MCF 10A (cell line): ENCODE measurements at regions not wholly inside any gene's neighbourhood (a gene's known extent, or its start where the extent isn't known, plus 50 kb on each side); places are given as distances from the start of the nearest gene placed in this dataset.

Experiments
- BruUV-seq: library from RNA; stranded (reverse); fragments of 400-500 nt; replicated peaks from 2 replicates; lab custom pipeline; 2021; lab: Mats Ljungman, UMichigan
- CTCF ChIA-PET: fragments of 300-600 bp; sonication (Branson Sonifier 250); formaldehyde crosslinking; extraction: SDS; loops from one replicate; lab custom pipeline; 2021; ENCODE audit warnings: antibody characterized with exemption, inconsistent platforms; lab: Yijun Ruan, JAX
- POLR2A ChIA-PET: fragments of 300-600, 350-650 bp; sonication (Branson Sonifier 250); formaldehyde crosslinking; extraction: SDS; loops from one replicate; lab custom pipeline; 2020; ENCODE audit warnings: antibody characterized with exemption, inconsistent platforms; lab: Yijun Ruan, JAX
- DNase-seq: peaks from one replicate; pipeline ENCODE4 v3.0.0-alpha.2; 2018; ENCODE audit not compliant: unreplicated experiment
- H3K27ac Mint-ChIP-seq: one replicate; pipeline ENCODE4 v1.8.0; 2022; ENCODE audit warnings: mild to moderate bottlenecking, low read depth, mixed read lengths; ENCODE audit not compliant: unreplicated experiment
- H3K27me3 Mint-ChIP-seq: one replicate; pipeline ENCODE4 v1.8.0; 2022; ENCODE audit warnings: mixed read lengths; ENCODE audit not compliant: insufficient read depth, unreplicated experiment
- H3K36me3 Mint-ChIP-seq: one replicate; pipeline ENCODE4 v1.8.0; 2022; ENCODE audit warnings: mild to moderate bottlenecking, moderate library complexity, mixed read lengths; ENCODE audit not compliant: insufficient read depth, unreplicated experiment
- H3K4me1 Mint-ChIP-seq: one replicate; pipeline ENCODE4 v1.8.0; 2022; ENCODE audit warnings: mixed read lengths; ENCODE audit not compliant: insufficient read depth, unreplicated experiment
- H3K4me3 Mint-ChIP-seq: one replicate; pipeline ENCODE4 v1.8.0; 2022; ENCODE audit warnings: mild to moderate bottlenecking, moderate library complexity, mixed read lengths; ENCODE audit not compliant: unreplicated experiment
- H3K9me3 Mint-ChIP-seq: one replicate; pipeline ENCODE4 v1.8.0; 2022; ENCODE audit warnings: mixed read lengths; ENCODE audit not compliant: unreplicated experiment
- intact Hi-C: fragments of 100-400 bp; cut with micrococcal nuclease; formaldehyde crosslinking; loops from 2 replicates; pipeline ENCODE4 v1.14.1; 2022
- TF ChIP-seq, protein P1 (sequence below): fragments of 200-600 bp; IDR thresholded peaks from one replicate; pipeline ENCODE4 v1.8.0; 2022; ENCODE audit warnings: antibody characterized with exemption, mild to moderate bottlenecking; ENCODE audit not compliant: unreplicated experiment

DNA sequence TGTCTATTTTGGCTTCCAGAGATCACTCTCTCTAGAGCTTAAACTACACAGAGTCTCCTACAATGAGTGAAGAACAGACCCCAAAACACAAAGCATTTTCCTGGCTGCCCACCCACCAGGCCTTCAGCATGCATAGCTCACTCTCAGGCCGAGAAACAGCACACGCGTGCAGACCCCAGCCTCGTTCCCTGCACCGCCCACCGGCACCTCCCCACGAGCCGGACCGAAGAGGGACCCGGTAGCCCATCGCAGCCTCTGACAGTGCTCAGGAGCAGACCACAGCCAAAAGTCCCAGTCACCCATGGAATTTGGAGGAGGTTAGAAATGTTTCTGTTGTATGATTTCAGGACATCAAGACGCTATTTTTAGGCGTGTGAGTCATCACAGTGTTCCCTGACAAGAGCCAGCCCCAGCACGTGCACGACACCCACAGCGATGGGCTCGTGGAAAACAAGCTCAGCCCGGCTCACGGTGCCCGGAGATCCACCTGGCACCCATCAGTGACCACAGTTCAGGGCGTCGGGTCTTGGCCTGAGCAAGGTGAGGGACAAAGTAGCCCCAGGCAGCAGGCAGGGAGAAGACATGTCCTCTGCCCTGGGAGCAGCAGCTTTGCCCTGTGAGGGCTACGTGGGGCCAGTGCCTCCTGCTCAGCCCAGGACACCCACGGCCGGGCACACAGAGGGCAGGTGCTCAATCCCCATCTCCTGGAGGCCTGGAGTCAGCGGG, 50.1 kb upstream of the SPACA7 start:
- intact Hi-C loops: no loop called here
- ChIA-PET POLR2A (interaction anchor here (0.6 kb wide), 1 partner anchor 835 kb away, joined by 3 read pairs; no protein-coding TSS in a partner anchor), CTCF (interaction anchor here (0.6 kb wide), 1 partner anchor 867 kb away, joined by 4 read pairs; no protein-coding TSS in a partner anchor)
- Mint-ChIP-seq H3K4me3 (no peak overlapping the region), H3K36me3 (no peaks in the 10 kb centered on the region), H3K27me3 (no peaks in the 10 kb centered on the region), H3K27ac (no peak overlapping the region), H3K9me3 (peaks cover 29% of the 10 kb centered on the region), H3K4me1 (no peaks in the 10 kb centered on the region)
- BruUV-seq: no TSS peak
- TF ChIP-seq, protein P1, sequence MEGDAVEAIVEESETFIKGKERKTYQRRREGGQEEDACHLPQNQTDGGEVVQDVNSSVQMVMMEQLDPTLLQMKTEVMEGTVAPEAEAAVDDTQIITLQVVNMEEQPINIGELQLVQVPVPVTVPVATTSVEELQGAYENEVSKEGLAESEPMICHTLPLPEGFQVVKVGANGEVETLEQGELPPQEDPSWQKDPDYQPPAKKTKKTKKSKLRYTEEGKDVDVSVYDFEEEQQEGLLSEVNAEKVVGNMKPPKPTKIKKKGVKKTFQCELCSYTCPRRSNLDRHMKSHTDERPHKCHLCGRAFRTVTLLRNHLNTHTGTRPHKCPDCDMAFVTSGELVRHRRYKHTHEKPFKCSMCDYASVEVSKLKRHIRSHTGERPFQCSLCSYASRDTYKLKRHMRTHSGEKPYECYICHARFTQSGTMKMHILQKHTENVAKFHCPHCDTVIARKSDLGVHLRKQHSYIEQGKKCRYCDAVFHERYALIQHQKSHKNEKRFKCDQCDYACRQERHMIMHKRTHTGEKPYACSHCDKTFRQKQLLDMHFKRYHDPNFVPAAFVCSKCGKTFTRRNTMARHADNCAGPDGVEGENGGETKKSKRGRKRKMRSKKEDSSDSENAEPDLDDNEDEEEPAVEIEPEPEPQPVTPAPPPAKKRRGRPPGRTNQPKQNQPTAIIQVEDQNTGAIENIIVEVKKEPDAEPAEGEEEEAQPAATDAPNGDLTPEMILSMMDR: no peak
- no peak for DNase-seq
